ENCODE measurements at regions not wholly inside any gene's neighbourhood (a gene's known extent, or its start where the extent isn't known, plus 50 kb on each side); places are given as distances from the start of the nearest gene placed in this dataset.

DNA sequence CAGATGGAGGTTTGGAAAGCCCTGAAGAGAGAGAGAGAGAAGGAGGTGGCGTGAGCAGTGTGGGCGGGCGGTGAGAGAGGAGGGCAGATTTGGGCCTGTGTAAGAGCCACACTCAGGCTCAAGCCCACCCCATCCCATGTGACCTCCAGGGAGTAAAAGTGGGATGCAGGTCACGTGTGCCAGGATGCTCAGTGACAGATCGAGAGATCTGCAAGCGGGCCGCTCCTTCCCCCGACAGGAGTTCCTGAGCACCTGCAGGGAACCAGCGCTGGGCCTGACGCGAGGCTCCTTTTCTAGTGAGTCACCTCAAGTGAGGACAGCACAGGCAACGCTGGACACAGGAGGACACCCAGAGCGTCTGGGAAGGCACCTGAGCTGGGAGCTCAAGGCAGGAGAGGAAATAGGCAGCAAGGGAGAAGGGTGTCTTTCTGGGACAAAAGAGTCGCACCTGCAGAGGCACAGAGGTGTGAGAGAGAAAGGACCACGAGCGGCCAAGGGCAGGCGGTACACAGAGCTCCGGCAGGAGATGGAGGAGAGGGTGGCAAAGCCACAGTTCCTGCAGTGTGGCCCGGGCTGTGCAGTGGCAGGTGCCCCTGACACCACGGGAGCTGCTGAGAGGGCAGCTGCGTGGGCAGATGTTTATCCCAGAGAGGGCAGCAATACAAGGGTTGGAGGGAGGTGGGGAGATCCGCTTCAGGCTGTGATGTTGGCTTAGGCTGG, 1294.8 kb downstream of the TBC1D22A start:
- no peak overlapping the region for H3K27ac ChIP-seq (ENCODE audit: low read length in 2 of 2)
- TF ChIP-seq, protein P1, sequence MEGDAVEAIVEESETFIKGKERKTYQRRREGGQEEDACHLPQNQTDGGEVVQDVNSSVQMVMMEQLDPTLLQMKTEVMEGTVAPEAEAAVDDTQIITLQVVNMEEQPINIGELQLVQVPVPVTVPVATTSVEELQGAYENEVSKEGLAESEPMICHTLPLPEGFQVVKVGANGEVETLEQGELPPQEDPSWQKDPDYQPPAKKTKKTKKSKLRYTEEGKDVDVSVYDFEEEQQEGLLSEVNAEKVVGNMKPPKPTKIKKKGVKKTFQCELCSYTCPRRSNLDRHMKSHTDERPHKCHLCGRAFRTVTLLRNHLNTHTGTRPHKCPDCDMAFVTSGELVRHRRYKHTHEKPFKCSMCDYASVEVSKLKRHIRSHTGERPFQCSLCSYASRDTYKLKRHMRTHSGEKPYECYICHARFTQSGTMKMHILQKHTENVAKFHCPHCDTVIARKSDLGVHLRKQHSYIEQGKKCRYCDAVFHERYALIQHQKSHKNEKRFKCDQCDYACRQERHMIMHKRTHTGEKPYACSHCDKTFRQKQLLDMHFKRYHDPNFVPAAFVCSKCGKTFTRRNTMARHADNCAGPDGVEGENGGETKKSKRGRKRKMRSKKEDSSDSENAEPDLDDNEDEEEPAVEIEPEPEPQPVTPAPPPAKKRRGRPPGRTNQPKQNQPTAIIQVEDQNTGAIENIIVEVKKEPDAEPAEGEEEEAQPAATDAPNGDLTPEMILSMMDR (IDR thresholded peaks at IDR 0.05), result no peak
- TF ChIP-seq EZH2 (IDR thresholded peaks at IDR 0.05; ENCODE audit: borderline replicate concordance, insufficient read depth, low read depth, low read length, poor library complexity, severe bottlenecking), result no peak
- peaks cover 1% of the 10 kb centered on the region for H3K4me1 Mint-ChIP-seq
- no peaks in the 10 kb centered on the region for H3K36me3 ChIP-seq (replicated peaks in 1 of 2; ENCODE audit: control extremely low read depth in 1 of 2, control insufficient read depth in 1 of 2, extremely low read depth in 1 of 2, insufficient read depth in 2 of 2, low read length in 1 of 2)
- H3K27me3 ChIP-seq (replicated peaks in 1 of 4; ENCODE audit: control extremely low read depth in 1 of 4, control insufficient read depth in 3 of 4, insufficient read depth in 4 of 4, low read length in 3 of 4), result peaks cover 0 to 13% (median 0%) of the 10 kb centered on the region in 4 experiments
- no peaks in the 10 kb centered on the region for H3K79me2 ChIP-seq (ENCODE audit: control insufficient read depth, insufficient read depth, low read length)
- H3K9ac ChIP-seq (ENCODE audit: low read length), result no peak overlapping the region
- H3K9me3 ChIP-seq (ENCODE audit: control extremely low read depth in 1 of 3, control insufficient read depth in 2 of 3, insufficient read depth in 1 of 3, low read length in 2 of 3), result peaks cover 0 to 11% (median 2%) of the 10 kb centered on the region in 3 donors
- no peak overlapping the region for H3K4me3 ChIP-seq (ENCODE audit: control extremely low read depth in 1 of 5, extremely low read depth in 1 of 5, insufficient read depth in 1 of 5, low read depth in 2 of 5, low read length in 4 of 5)
- H3K4me3 Mint-ChIP-seq, result no peak overlapping the region
- ChIA-PET POLR2A (no interaction called here), CTCF (no interaction called here)
- H3K27ac Mint-ChIP-seq, result no peak overlapping the region
- H2AFZ ChIP-seq (ENCODE audit: insufficient read depth, low read depth, low read length, poor library complexity, severe bottlenecking), result no peak overlapping the region
- ATAC-seq (ENCODE audit: low read depth), result no peak
- peaks cover 2% of the 10 kb centered on the region for H3K9me3 Mint-ChIP-seq (ENCODE audit: insufficient read depth)
- no peaks in the 10 kb centered on the region for H4K20me1 ChIP-seq (ENCODE audit: control insufficient read depth, insufficient read depth, low read length, poor library complexity, severe bottlenecking)
- DNase-seq, result no peak
- H3K27me3 Mint-ChIP-seq, result peaks cover 27% of the 10 kb centered on the region
- H3K4me2 ChIP-seq (replicated peaks; ENCODE audit: low read depth, low read length, poor library complexity, severe bottlenecking), result no peak overlapping the region
- intact Hi-C loops (cut with micrococcal nuclease), result no loop called here
- no peaks in the 10 kb centered on the region for H3K4me1 ChIP-seq (ENCODE audit: control insufficient read depth in 2 of 2, insufficient read depth in 2 of 2, low read length in 2 of 2)
- 90% methylated on average over 22 of the region's 22 CpGs for WGBS (ENCODE audit: insufficient coverage)

DNA sequence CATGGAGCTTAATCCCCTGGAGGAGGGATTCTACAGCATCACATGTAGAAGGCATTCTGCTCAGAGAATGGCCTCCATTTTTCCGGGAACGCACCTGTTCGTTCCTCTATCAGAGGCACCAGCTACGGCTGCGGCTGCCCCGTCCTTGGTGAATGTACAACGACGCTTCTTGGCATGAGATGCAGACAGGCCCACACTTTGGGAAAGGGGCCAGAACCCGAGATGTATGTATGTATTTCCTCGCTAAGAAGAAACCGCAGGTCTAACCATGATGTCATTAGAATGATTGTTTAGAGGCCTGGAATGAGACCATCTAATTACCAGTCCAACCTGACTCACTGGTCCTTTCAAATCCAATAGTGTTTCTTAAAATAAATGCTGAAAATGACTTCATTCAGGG, 1293.4 kb downstream of the TBC1D22A start:
- no peak overlapping the region for H2AFZ ChIP-seq (ENCODE audit: insufficient read depth, low read depth, low read length, poor library complexity, severe bottlenecking)
- no peak for TF ChIP-seq EZH2 (IDR thresholded peaks at IDR 0.05; ENCODE audit: borderline replicate concordance, insufficient read depth, low read depth, low read length, poor library complexity, severe bottlenecking)
- TF ChIP-seq, protein P1 (IDR thresholded peaks at IDR 0.05), result no peak
- intact Hi-C loops (cut with micrococcal nuclease), result no loop called here
- H4K20me1 ChIP-seq (ENCODE audit: control insufficient read depth, insufficient read depth, low read length, poor library complexity, severe bottlenecking), result no peaks in the 10 kb centered on the region
- ChIA-PET CTCF (no interaction called here), POLR2A (no interaction called here)
- no peak for DNase-seq
- 96% methylated on average over 8 of the region's 11 CpGs for WGBS (ENCODE audit: insufficient coverage)
- H3K4me1 ChIP-seq (ENCODE audit: control insufficient read depth in 2 of 2, insufficient read depth in 2 of 2, low read length in 2 of 2), result no peaks in the 10 kb centered on the region
- H3K36me3 ChIP-seq (replicated peaks in 1 of 2; ENCODE audit: control extremely low read depth in 1 of 2, control insufficient read depth in 1 of 2, extremely low read depth in 1 of 2, insufficient read depth in 2 of 2, low read length in 1 of 2), result no peaks in the 10 kb centered on the region
- H3K9ac ChIP-seq (ENCODE audit: low read length), result no peak overlapping the region
- no peak overlapping the region for H3K4me2 ChIP-seq (replicated peaks; ENCODE audit: low read depth, low read length, poor library complexity, severe bottlenecking)
- H3K4me1 Mint-ChIP-seq, result peaks cover 1% of the 10 kb centered on the region
- no peaks in the 10 kb centered on the region for H3K79me2 ChIP-seq (ENCODE audit: control insufficient read depth, insufficient read depth, low read length)
- peaks cover 24% of the 10 kb centered on the region for H3K27me3 Mint-ChIP-seq
- H3K4me3 Mint-ChIP-seq, result no peak overlapping the region
- H3K4me3 ChIP-seq (ENCODE audit: control extremely low read depth in 1 of 5, extremely low read depth in 1 of 5, insufficient read depth in 1 of 5, low read depth in 2 of 5, low read length in 4 of 5), result no peak overlapping the region
- peaks cover 2% of the 10 kb centered on the region for H3K9me3 Mint-ChIP-seq (ENCODE audit: insufficient read depth)
- peaks cover 0 to 11% (median 1%) of the 10 kb centered on the region in 3 donors for H3K9me3 ChIP-seq (ENCODE audit: control extremely low read depth in 1 of 3, control insufficient read depth in 2 of 3, insufficient read depth in 1 of 3, low read length in 2 of 3)
- ATAC-seq (ENCODE audit: low read depth), result no peak
- H3K27ac ChIP-seq (ENCODE audit: low read length in 2 of 2), result no peak overlapping the region
- H3K27me3 ChIP-seq (replicated peaks in 1 of 4; ENCODE audit: control extremely low read depth in 1 of 4, control insufficient read depth in 3 of 4, insufficient read depth in 4 of 4, low read length in 3 of 4), result peaks cover 0 to 13% (median 0%) of the 10 kb centered on the region in 4 experiments
- H3K27ac Mint-ChIP-seq, result no peak overlapping the region
